ENCODE measurements at regions not wholly inside any gene's neighbourhood (a gene's known extent, or its start where the extent isn't known, plus 50 kb on each side); places are given as distances from the start of the nearest gene placed in this dataset.
A peak's percentile ranks its signal among the peaks of the same experiment; 100 is the strongest.

GRCh38 chr4:104811727-104812126 is 317.0 kb upstream of the CXXC4 start:
- no peak for DNase-seq (ENCODE audit: low spot score)
- Histone ChIP-seq H4K20me1 (ENCODE audit: insufficient read depth, low read length) (no peaks in the 10 kb centered on the region), H3K9me2 (ENCODE audit: insufficient read depth, low read length) (no peaks in the 10 kb centered on the region), H3K79me2 (ENCODE audit: insufficient read depth, low read depth, low read length) (no peaks in the 10 kb centered on the region), H3K4me2 (ENCODE audit: low read length) (no peak overlapping the region), H3K27ac (ENCODE audit: low read depth, low read length, poor library complexity, severe bottlenecking) (no peak overlapping the region), H3K9me3 (ENCODE audit: low read length) (no peaks in the 10 kb centered on the region), H2AFZ (ENCODE audit: low read length) (no peak overlapping the region), H3K4me1 (ENCODE audit: insufficient read depth, low read length, poor library complexity, severe bottlenecking) (no peaks in the 10 kb centered on the region), H3K36me3 (ENCODE audit: insufficient read depth, low read length) (no peaks in the 10 kb centered on the region), H3K4me3 (ENCODE audit: low read depth, low read length, poor library complexity, severe bottlenecking) (no peak overlapping the region)
- POLR2A ChIA-PET, result no interaction called here
- CTCF ChIA-PET (ENCODE audit: unreplicated experiment), result no interaction called here
- intact Hi-C loops (cut with micrococcal nuclease; ENCODE audit: unreplicated experiment), result no loop called here
- no TSS peak for BruUV-seq (replicated peaks)
- TF ChIP-seq EZH2phosphoT487 (IDR thresholded peaks at IDR 0.05; ENCODE audit: borderline replicate concordance, low read depth, low read length) (no peak), CTCF (conservative IDR thresholded peaks at IDR 0.05; ENCODE audit: low read length) (no peak)

DNA sequence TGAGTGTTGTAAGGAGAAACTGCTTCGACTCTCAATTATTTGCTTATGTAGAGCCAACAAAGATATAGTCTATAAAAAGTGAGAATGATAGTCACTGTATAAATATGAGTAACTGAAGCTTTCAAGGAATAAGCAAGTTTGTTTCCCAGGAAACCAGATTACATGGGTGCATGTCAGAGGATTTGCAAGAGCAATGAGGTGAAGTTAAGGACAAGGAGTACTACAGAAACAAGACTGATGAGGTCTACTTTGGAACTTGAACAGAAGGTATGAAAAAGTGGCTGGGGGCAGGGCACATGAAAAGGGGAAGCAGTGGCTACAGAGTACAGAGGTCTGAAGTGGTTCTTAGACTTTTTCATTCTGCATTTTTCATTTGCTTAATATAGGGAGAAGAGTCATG is 321.0 kb upstream of the CXXC4 start:
- TF ChIP-seq EZH2phosphoT487 (IDR thresholded peaks at IDR 0.05; ENCODE audit: borderline replicate concordance, low read depth, low read length), result no peak
- no peak for TF ChIP-seq CTCF (conservative IDR thresholded peaks at IDR 0.05; ENCODE audit: low read length)
- POLR2A ChIA-PET, result interaction anchor here (0.6 to 1.5 kb wide), 2 partner anchors 65 to 376 kb away, joined by 3 read pairs; no protein-coding TSS in a partner anchor
- Histone ChIP-seq H3K27ac (ENCODE audit: low read depth, low read length, poor library complexity, severe bottlenecking) (no peak overlapping the region), H3K4me3 (ENCODE audit: low read depth, low read length, poor library complexity, severe bottlenecking) (no peak overlapping the region), H3K4me1 (ENCODE audit: insufficient read depth, low read length, poor library complexity, severe bottlenecking) (no peaks in the 10 kb centered on the region), H4K20me1 (ENCODE audit: insufficient read depth, low read length) (no peaks in the 10 kb centered on the region), H2AFZ (ENCODE audit: low read length) (no peak overlapping the region), H3K9me3 (ENCODE audit: low read length) (no peaks in the 10 kb centered on the region), H3K4me2 (ENCODE audit: low read length) (peak overlapping the region; percentile 31), H3K36me3 (ENCODE audit: insufficient read depth, low read length) (no peaks in the 10 kb centered on the region), H3K79me2 (ENCODE audit: insufficient read depth, low read depth, low read length) (no peaks in the 10 kb centered on the region), H3K9me2 (ENCODE audit: insufficient read depth, low read length) (no peaks in the 10 kb centered on the region)
- intact Hi-C loops (cut with micrococcal nuclease; ENCODE audit: unreplicated experiment), result no loop called here
- peak; percentile 4 for DNase-seq (ENCODE audit: low spot score)
- no TSS peak for BruUV-seq (replicated peaks)
- CTCF ChIA-PET (ENCODE audit: unreplicated experiment), result no interaction called here

DNA sequence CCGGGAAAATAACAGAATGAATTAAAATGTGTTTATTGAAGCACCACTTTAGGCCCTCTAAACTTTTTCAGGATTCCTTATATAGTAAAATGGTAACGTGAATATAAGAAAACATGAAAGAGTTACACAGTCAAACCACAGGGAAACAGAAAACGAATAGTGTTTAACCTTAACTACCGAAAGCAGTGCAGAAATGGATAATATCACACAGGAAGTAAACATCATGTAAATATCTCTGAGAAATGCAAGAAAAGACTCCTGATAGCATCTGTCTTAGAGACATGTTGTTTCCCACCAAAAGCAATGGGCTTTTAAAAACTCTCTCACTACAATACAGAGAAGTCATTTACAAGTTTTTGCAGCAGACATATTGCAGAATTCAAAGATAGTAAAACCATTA is 323.9 kb upstream of the CXXC4 start:
- TF ChIP-seq EZH2phosphoT487 (IDR thresholded peaks at IDR 0.05; ENCODE audit: borderline replicate concordance, low read depth, low read length) (no peak), CTCF (conservative IDR thresholded peaks at IDR 0.05; ENCODE audit: low read length) (no peak)
- BruUV-seq (replicated peaks), result no TSS peak
- H3K9me3 ChIP-seq (ENCODE audit: low read length), result no peaks in the 10 kb centered on the region
- no peaks in the 10 kb centered on the region for H3K36me3 ChIP-seq (ENCODE audit: insufficient read depth, low read length)
- intact Hi-C loops (cut with micrococcal nuclease; ENCODE audit: unreplicated experiment), result no loop called here
- no peak overlapping the region for H3K4me2 ChIP-seq (ENCODE audit: low read length)
- H2AFZ ChIP-seq (ENCODE audit: low read length), result no peak overlapping the region
- no peaks in the 10 kb centered on the region for H4K20me1 ChIP-seq (ENCODE audit: insufficient read depth, low read length)
- H3K27ac ChIP-seq (ENCODE audit: low read depth, low read length, poor library complexity, severe bottlenecking), result no peak overlapping the region
- ChIA-PET CTCF (ENCODE audit: unreplicated experiment) (no interaction called here), POLR2A (no interaction called here)
- H3K9me2 ChIP-seq (ENCODE audit: insufficient read depth, low read length), result no peaks in the 10 kb centered on the region
- H3K79me2 ChIP-seq (ENCODE audit: insufficient read depth, low read depth, low read length), result no peaks in the 10 kb centered on the region
- H3K4me3 ChIP-seq (ENCODE audit: low read depth, low read length, poor library complexity, severe bottlenecking), result no peak overlapping the region
- DNase-seq (ENCODE audit: low spot score), result no peak
- H3K4me1 ChIP-seq (ENCODE audit: insufficient read depth, low read length, poor library complexity, severe bottlenecking), result no peaks in the 10 kb centered on the region
